ENCODE measurements at regions not wholly inside any gene's neighbourhood (a gene's known extent, or its start where the extent isn't known, plus 50 kb on each side); places are given as distances from the start of the nearest gene placed in this dataset.

DNA sequence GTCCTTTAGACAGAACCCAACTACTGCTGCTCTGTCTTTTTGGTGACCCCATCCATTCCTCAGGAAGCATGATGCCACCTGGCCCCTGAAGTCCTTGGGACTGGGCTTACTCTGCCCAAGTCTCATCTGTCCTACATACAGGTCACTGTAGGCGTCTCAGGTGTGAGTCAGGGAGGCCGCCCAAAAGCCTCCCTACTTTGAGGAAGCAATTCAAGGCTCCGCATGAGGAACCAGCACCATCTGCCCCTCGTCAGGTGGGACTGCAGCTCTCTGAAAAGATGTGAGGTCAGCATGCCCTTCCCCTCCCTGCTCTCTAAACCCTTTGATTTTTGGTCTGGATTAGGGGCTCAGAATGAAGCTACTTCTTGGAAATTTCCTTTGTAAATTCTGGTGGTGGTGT, 354.8 kb downstream of the CXCL12 start:
- DNase-seq (ENCODE audit: extremely low read depth in 1 of 11, low read depth in 9 of 11, low spot score in 4 of 11): no peak

DNA sequence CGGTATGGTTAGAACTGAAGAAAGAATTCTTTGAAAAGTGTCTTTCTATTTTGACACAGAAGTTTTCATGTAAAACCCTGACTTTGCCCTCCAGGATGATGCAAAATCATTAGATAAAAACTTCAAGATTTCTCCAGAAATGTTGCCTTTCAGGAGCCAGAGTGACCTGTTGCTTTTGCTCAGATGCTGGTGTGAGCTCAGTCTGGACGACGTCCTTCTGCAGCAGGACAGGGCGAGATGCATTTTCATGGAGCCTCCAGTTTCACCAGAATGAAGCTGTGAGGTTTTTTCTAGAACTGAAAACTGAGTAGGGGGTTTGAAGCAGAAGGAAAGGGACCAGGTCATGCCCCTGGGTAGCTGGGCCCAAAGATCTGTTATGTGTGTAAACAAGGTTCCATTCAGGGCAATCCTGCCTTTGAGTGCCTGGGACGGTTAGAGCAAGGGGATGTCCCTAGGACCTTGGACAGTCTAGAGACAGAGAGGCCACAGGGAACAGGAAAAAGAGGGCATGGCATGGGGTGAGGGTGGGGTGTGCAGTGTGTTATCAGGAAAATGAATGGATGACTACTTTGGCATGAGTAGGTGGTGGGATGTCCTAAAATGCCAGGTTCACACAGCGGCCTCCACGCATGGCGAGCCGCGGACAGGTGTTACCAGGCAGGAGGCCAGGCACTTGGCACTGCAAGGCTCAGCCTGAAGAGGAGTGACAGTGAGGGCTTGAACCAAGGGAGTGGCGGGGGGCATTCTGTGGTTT, 356.3 kb downstream of the CXCL12 start:
- no peak for DNase-seq (ENCODE audit: extremely low read depth in 1 of 11, low read depth in 9 of 11, low spot score in 4 of 11)

DNA sequence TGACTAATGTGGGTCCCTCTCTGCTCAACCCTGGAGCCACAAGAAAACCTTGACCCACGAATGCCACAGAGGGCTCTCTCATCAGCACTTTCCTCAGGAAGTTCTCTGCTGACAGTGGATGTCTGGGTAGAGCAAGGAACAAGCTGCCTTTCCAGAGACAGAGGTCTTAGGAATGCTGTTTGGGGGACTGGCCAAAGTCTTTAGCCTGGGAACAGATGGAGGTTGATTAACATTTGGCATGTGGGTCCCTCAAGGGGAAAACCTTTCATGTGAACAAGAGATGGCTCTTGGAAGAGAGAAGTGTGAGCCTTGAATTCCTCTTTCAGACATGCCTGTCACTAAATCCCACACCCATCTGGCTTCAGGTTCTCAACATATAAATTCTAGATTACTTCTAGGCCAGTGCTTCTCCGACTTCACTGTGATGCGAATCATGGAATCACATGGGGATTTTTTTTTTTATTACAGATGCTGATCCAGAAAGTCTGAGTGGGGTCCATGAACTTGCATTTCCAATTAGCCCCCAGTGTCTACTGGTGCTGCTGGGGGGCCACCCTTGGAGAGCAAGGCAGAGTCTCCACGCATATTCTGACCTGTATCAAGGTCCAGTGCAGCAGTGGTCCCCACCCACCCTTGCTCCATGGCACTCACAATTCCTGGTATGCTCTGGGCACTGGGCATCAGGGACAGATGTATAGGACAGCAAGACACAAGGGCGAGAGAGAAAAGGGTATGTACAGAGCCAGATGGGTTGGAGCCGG, 360.4 kb downstream of the CXCL12 start:
- DNase-seq (ENCODE audit: extremely low read depth in 1 of 11, low read depth in 9 of 11, low spot score in 4 of 11): no peak

DNA sequence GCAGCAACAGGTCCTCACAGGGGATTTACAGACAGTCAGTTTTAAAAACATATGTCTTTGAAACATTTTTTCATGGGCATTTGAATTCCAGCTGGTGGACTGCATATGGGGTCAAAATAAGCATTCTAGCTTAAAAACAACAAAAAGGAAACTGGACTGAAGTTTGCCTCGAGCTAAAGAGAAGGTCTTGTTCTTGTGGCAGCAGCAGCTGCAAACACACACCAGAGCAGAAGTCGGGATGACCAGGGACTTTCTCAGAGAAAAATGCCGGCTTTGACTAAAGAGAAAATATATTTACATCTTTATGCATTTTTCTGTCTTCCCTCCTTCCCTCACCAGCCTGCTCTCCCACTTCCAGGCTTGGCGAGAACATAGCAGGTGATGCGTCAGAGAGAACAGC, 361.4 kb downstream of the CXCL12 start:
- DNase-seq (ENCODE audit: extremely low read depth in 1 of 11, low read depth in 9 of 11, low spot score in 4 of 11): no peak

DNA sequence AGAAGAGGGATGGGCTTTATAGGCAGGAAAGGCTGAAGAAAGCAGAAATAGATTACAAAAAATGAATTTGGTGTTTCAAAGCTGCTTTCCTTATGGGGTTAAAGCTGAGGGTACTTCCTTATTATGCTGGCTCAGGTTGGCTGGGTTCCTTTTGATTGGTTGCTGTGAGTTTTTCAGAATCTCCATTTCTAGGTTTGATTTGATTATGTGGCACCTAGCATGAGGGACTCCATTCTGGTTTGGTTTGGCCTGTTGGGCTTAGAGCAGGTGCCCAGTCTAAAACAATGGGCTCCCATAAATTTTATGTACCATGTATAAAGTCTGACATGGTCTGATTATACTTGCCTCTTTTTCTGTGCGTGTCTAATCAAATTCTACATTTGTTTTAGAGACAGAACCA, 362.7 kb downstream of the CXCL12 start:
- DNase-seq (ENCODE audit: extremely low read depth in 1 of 11, low read depth in 9 of 11, low spot score in 4 of 11): no peak

DNA sequence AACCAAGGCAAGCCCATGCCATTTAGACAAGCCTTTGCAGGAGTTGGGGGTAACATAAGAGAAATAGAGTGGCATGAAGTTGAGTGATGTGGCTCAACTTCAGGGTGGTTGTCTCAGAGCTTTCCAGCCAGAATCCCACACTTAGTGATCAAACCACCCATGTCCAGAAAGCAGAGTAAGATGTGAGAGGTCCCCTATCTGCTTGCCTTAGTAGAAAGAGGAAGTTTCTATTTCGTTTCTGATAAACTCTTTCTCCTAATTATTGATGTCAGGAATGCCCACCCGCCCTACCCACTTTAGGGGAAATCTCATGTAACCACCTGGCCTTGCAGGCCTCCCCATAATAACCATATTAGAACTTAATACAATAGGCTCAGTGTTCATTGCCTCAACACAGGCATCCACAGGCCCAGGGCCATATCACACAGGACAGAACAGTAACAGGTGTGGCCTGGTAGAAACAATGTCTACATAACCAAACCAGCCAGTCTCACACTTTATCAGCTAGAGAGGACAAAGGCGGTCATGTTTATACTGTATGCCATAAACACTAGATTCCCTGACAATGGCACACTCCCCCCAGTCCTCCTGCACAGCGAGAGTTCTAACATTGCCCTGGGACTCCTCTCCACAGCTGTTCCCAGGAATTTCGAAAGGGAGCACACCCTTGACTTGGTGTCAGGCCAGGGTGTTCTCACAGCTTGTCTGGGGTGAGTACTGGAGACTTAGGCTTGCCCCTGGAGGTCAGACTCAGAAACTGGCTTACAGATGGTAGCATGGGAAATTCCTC, 364.4 kb downstream of the CXCL12 start:
- DNase-seq (ENCODE audit: extremely low read depth in 1 of 11, low read depth in 9 of 11, low spot score in 4 of 11): no peak

DNA sequence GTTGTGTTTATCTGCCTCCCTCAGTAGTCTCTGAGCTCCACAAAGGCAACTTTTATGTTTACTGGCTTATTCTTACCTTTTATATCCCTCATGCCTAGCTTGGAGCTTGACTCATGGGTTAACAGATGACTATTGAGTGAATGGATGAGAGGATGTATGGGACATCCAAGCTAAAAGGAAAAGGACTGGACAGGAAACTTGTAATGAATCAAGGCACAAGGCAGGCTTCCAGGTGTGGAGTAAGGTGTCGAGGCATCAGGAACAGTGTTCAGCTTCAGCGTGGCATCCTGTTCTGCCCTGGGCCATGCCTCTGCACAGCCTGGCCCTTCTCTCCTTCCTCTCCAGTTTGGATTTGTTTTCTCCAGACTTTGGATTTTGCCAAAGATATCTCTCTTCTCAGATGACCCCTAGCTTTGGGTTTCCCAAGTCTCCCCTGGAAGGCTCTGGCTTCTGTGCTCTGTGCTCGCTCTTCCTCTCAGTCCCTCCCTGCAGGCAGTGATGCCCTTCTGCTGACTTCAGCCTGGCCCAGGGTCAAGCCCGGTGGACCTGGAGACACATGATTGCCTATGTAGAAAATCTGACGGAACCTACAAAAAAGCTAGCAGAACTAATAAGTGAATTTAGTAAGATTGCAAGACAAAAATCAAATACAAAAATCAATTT, 367.3 kb downstream of the CXCL12 start:
- no peak for DNase-seq (ENCODE audit: extremely low read depth in 1 of 11, low read depth in 9 of 11, low spot score in 4 of 11)

DNA sequence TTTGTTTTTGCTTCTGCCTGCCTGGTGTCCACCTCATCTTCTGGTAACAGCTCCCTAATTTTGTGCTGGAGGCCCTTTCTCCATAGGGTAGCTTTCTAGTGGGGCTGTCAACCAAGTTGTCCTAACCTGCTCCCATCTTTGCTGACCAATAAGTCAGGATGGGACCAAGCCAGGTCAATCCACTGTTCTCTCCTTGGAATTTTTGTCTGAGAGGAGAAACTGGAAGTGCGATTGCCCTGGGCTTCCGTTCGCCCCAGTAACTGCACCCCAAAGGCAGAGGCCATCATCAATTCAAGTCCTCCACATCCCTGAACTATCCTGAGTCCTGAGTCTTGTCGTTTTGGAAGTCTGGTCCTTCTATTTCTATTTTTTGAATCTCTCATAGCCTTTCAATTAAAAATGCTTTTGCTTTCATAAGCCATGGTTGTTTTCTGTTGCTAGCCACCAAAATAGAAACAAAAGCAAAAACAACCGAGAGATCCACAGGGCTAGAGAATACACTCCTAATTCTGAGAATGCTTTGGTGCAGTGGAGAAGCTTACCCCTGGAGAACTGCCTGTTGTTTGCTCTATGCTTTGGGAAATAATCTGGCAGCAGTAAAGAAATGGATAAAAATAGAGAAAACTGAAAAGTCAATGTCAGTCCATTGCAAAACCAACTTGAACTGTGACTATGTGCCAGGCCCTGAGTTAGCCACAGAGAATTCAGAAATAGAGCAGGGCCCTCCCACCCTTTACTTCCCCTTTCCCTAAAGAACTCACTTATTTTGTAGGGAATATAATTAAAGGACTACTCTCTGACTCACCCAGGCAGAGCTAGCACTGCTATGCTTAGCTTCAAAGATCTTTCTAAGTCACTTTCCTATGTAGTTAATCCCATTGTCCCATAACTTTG, 368.1 kb downstream of the CXCL12 start:
- no peak for DNase-seq (ENCODE audit: extremely low read depth in 1 of 11, low read depth in 9 of 11, low spot score in 4 of 11)

DNA sequence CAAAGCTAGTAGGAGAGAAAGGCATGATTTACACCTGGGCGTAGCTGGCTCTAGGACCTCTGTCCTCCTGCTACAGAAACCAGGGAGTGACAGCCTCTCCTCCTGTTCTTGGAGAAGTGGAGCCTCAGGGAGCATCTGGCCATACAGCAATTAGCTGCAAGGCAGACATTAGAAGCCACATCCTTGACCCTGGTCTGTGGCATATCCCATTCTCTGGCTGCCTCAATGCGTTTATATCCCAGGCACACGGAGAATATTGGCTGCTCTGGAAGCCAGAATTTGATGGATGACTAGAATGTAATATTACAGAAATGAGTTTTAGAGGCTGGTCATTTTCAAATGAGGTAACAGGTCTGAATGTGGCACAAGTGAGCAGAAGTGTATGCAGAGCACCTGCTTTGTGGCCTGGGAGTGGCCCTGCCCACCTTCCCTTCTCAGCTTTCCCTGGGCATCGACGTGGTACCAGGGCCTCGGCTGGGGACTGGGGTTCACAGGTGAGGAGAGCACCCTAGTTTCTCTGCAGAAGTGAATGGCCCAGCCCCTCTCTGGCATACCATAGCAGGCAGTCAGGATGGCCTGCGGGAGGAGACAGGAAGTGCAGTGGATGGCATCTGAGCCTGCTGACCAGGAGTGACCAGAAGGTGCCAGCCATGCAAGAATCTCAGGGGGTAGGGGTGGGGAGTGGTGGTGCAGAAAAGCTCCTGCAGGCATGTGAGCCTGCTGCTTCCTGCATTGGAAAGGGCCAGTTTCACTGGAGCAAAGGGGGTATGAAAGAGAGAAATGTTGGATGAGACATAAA, 367.2 kb upstream of the ZNF32 start:
- no peak for DNase-seq (ENCODE audit: extremely low read depth in 1 of 11, low read depth in 9 of 11, low spot score in 4 of 11)

DNA sequence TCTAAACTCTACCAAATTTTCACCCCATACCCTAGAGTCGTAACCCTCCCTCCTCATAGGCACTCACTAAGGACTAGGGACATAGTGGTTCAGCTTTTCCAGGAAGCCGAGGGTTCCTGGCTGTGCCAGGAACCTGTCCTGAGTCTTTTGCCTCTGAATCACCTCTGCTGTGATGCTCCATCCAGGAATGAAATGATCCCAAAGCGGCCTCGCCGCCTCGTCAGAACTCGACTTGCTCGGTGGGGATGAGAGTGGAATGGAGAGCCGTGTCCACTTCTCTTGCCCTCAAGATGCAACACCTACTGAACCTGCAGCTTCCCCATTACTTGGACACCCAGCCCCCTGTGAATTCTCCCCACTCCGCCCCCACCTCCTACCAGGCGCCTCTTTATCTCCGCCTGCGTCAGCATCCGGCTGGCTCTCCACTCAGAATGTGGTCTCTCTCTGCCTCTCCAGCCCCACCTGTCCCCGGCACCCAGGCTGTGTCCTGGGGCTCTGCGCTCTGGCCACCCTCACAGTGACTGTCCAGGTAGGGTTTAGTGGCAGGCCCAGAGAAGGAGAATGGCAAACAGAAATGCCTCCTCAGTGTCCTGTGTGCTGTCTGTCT, 366.1 kb upstream of the ZNF32 start:
- no peak for DNase-seq (ENCODE audit: extremely low read depth in 1 of 11, low read depth in 9 of 11, low spot score in 4 of 11)

DNA sequence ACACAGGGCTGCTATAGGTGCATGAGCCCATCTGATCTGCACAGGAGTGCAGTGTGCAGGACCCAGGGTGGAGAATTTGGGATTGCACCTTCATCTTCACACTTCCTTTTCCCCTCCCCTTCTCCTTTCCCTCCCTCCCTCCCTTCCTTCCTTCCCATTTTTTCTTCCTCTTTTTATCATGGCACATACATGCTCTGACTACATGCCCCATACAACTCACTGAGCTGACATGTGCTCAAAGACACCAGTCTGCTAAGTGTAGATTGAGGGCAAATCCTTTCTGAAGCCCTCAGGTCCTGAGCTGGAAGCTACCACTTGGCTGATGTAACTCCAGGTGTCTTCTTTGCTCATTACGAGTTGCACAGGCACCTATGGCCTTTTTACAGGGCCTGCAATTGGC, 365.3 kb upstream of the ZNF32 start:
- no peak for DNase-seq (ENCODE audit: extremely low read depth in 1 of 11, low read depth in 9 of 11, low spot score in 4 of 11)

DNA sequence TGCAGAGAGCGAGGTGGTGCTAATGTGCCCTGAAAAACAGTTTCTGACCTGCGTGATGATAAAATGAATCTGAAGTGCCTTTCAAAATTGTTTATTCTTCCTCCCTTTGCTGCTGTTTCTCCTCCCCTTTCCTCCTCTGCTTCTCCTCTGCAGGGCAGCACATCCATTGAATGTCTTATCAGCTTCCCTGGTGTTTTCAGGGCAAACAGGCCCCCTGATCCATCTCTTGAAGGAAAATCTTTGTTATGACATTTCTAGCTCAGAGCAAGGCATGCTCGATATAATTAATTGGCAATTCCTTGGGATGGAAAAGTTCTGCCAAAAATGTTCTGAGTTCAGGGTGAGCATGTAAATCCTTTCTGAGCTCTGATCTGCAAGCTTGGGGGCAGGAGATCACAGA, 364.2 kb upstream of the ZNF32 start:
- DNase-seq (ENCODE audit: extremely low read depth in 1 of 11, low read depth in 9 of 11, low spot score in 4 of 11): no peak

DNA sequence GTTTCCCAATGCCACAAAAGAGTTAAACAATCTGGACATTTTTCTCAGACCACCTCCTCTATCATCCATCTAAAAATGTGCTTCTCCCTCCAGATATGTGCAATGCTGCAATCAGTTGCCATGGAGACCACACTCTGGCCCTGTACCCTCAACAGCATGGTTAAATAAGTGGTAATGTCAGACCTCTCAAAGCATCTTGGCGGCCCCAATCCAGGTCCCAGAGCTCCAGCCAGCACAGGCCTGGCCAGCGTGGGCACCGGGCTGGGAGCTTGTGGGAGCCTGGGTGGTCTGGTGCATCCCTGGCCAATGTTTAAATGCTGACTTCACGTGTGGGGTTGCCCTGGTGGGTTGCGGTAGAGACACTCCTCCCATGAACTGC, 362.9 kb upstream of the ZNF32 start:
- no peak for DNase-seq (ENCODE audit: extremely low read depth in 1 of 11, low read depth in 9 of 11, low spot score in 4 of 11)

DNA sequence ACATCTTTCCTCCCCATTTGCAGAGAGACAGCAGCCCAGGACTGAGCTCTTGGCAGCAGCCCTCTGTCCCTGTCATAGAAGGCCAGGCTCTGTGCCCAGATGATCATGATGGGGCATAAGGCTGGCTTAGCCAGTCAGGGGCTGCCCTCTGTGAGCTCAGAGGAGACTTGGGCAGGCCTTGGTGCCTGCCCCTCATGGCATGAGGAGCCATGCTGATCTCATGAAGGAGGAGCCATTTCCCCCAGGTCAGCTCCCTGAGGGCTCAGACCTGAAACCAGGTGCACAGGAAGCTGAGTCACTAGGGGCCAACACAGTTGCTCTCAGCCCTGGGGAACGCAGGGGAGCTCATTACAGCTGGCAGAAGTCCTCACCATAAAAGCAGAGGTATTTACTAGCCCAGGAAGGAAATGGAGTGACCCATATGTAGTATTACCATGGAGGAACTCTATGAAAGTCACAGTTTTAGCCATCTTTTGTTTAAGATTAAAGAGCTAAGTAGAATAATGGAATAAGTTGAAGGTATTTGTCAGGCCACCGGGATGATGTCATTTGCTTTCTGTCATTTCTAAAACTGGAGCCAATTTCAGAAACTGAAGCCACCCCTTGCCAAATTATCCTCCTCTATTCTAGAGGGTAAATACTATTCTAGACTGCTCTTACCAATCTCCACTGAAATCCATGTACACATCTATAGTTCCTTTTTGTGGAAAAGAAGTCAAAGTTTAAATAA, 362.4 kb upstream of the ZNF32 start:
- DNase-seq (ENCODE audit: extremely low read depth in 1 of 11, low read depth in 9 of 11, low spot score in 4 of 11): no peak

DNA sequence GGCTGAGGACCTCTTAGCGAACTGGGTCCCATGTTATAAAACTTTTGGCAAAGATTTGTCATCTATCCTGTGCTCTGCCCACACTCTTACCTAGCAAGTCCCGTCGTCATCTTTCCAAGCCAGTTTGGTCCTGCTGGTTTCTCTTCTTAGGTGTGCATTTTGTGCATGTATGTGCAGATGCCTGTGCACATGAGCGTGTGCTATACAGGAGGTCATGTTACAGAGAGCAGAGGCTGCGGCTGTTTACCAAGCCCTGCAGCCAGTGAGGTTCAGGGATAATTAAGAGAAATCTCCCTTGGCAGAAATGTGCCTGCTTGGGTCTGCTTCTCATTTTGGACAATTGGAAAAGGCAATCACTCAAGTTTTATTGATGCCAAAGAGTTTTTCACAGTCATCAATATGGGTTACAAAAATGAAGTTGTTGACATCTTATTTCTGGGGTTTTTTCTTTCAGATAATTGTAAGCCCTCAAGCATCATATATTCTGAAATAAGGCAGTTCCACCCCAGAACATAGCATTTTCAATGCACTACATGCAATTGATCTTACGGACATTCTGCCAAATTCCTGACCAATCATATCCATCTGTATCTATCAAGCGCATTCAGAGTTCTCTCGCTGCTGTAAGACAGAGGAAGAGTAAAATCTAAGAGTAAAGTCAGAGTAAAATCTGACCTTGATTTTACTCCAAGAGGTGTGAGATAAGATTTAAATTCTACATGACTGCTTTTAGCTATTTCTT, 361.4 kb upstream of the ZNF32 start:
- DNase-seq (ENCODE audit: extremely low read depth in 1 of 11, low read depth in 9 of 11, low spot score in 4 of 11): no peak

All from renal cortex interstitium (tissue), 11 donors.